ENCODE measurements at regions not wholly inside any gene's neighbourhood (a gene's known extent, or its start where the extent isn't known, plus 50 kb on each side); places are given as distances from the start of the nearest gene placed in this dataset.

DNA sequence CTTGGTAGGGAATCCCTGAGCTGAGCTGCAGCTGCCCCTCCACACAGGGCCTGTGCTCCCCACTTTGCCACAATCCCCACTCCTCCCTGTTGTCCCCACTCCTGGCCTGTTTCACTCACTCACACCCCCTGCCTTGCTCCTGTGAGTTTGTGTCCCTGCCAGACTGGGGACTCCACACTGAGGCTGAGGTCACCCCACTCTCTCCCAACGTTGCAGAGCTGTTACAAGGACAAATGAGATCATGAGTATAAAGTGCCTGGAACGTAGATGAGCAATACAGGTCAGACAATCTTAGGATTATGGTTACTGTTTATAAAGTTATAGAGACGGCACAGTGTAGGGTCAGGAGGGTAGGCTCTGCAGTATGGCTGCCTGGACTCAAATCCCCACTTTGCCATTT lies 426.0 kb upstream of the SULF2 start:
- DNase-seq: no peak
- no TSS peak for BruUV-seq (replicated peaks)
- CTCF ChIA-PET: interaction anchor here (0.6 kb wide), 1 partner anchor 64 kb away, joined by 3 read pairs; no protein-coding TSS in a partner anchor
- Mint-ChIP-seq H3K27ac (ENCODE audit: unreplicated experiment) (no peak overlapping the region), H3K4me3 (ENCODE audit: low read depth, unreplicated experiment) (no peak overlapping the region), H3K27me3 (ENCODE audit: unreplicated experiment) (peaks cover 42% of the 10 kb centered on the region), H3K4me1 (ENCODE audit: low read depth, unreplicated experiment) (no peaks in the 10 kb centered on the region), H3K9me3 (ENCODE audit: low read depth, unreplicated experiment) (no peaks in the 10 kb centered on the region), H3K36me3 (ENCODE audit: insufficient read depth, unreplicated experiment) (no peaks in the 10 kb centered on the region)
- TF ChIP-seq, protein P1, sequence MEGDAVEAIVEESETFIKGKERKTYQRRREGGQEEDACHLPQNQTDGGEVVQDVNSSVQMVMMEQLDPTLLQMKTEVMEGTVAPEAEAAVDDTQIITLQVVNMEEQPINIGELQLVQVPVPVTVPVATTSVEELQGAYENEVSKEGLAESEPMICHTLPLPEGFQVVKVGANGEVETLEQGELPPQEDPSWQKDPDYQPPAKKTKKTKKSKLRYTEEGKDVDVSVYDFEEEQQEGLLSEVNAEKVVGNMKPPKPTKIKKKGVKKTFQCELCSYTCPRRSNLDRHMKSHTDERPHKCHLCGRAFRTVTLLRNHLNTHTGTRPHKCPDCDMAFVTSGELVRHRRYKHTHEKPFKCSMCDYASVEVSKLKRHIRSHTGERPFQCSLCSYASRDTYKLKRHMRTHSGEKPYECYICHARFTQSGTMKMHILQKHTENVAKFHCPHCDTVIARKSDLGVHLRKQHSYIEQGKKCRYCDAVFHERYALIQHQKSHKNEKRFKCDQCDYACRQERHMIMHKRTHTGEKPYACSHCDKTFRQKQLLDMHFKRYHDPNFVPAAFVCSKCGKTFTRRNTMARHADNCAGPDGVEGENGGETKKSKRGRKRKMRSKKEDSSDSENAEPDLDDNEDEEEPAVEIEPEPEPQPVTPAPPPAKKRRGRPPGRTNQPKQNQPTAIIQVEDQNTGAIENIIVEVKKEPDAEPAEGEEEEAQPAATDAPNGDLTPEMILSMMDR (IDR thresholded peaks at IDR 0.05; ENCODE audit: unreplicated experiment): no peak
- intact Hi-C loops (cut with micrococcal nuclease; ENCODE audit: unreplicated experiment): no loop called here

DNA sequence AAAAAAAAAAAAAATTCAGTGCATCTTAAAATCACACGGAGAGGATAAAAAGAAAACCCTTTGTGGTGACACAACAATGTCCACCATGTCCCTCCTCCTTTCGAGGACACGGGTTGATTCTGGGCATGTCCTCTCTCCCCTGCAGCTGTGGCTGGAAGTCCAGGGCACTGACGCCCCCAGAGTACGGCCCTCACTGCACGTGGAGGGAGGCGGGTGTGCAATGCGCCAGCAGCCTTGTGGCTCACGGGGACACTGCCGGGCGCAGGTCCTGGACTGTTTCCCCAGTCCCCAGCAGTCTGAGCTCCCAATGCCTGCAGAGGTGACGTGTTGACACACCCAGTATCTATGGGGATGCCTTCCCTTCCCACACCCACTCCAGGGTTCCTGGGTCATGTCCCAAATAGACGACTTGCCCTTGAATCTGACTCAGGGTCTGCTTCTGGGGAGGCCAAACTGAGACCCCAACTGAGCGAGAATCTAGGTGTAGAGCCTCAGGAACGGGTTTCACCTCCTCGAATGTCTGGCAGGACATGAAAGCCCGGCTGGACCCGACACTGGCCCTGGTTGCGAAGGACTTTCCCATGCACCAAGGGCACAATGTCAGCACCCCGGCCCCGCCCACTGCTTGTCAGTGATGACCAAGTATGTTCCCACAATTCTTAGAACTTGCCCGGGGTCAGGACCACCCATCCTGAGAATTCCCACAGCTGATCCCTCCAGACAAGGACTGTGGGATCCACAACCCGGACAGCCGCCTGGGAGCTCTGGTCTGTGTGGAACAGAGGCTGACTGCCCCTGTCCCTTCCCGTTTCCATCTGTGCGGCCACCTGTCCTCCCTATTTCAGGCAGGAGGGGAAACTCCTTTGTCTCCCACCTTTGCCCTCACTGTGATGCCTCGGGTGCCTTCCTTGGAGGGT lies 425.1 kb upstream of the SULF2 start:
- Mint-ChIP-seq H3K4me3 (ENCODE audit: low read depth, unreplicated experiment) (no peak overlapping the region), H3K36me3 (ENCODE audit: insufficient read depth, unreplicated experiment) (no peaks in the 10 kb centered on the region), H3K27ac (ENCODE audit: unreplicated experiment) (no peak overlapping the region), H3K9me3 (ENCODE audit: low read depth, unreplicated experiment) (no peaks in the 10 kb centered on the region), H3K4me1 (ENCODE audit: low read depth, unreplicated experiment) (no peaks in the 10 kb centered on the region), H3K27me3 (ENCODE audit: unreplicated experiment) (peaks cover 42% of the 10 kb centered on the region)
- CTCF ChIA-PET: interaction anchor here (0.6 to 0.7 kb wide), 2 partner anchors 65 to 191 kb away, joined by 3 read pairs; no protein-coding TSS in a partner anchor
- DNase-seq: no peak
- no TSS peak for BruUV-seq (replicated peaks)
- intact Hi-C loops (cut with micrococcal nuclease; ENCODE audit: unreplicated experiment): no loop called here
- TF ChIP-seq, protein P1 (IDR thresholded peaks at IDR 0.05; ENCODE audit: unreplicated experiment): no peak

DNA sequence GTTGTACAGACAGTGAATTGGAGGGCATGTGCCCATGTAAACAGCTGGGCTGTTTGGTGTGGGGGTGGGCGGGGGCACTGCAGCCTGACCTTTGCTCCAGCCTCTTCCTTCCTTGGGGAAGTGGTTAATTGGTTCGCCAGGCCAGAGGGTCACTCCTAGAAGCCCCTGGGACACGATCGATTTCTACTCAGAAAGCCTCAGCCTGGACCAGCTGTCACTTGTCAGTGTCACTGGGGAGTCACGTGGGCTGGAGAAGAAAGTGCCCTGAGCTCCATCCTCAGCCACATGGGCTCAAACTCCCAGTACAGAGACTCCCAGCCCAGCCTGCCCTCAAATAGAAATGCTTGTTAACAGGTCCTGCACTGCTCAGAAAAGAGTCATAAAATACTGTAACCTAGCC lies 423.8 kb upstream of the SULF2 start:
- H3K4me1 Mint-ChIP-seq (ENCODE audit: low read depth, unreplicated experiment): no peaks in the 10 kb centered on the region
- no peaks in the 10 kb centered on the region for H3K36me3 Mint-ChIP-seq (ENCODE audit: insufficient read depth, unreplicated experiment)
- DNase-seq: no peak
- peaks cover 49% of the 10 kb centered on the region for H3K27me3 Mint-ChIP-seq (ENCODE audit: unreplicated experiment)
- intact Hi-C loops (cut with micrococcal nuclease; ENCODE audit: unreplicated experiment): no loop called here
- CTCF ChIA-PET: no interaction called here
- no peaks in the 10 kb centered on the region for H3K9me3 Mint-ChIP-seq (ENCODE audit: low read depth, unreplicated experiment)
- no TSS peak for BruUV-seq (replicated peaks)
- TF ChIP-seq, protein P1 (IDR thresholded peaks at IDR 0.05; ENCODE audit: unreplicated experiment): no peak
- H3K4me3 Mint-ChIP-seq (ENCODE audit: low read depth, unreplicated experiment): no peak overlapping the region
- H3K27ac Mint-ChIP-seq (ENCODE audit: unreplicated experiment): no peak overlapping the region

DNA sequence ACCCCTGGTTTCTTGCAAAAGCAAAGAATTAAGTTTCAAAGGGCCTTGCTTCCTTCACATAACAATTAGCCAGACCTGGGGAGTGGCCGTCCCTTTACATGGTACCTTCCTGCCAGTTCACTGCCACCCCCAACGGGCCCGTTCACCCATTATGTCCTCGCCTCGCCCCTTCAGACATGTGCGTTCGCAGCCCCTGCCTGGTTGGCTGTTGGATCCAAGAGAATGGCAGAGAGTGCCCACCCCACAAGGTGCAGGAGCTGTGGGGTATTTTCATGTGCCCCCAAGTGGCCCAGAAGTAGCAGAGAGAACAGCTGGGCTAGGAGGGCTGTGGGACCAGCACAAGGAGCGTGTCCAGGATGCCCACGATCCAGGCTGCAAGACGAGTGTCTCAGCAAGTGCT lies 422.9 kb upstream of the SULF2 start:
- Mint-ChIP-seq H3K36me3 (ENCODE audit: insufficient read depth, unreplicated experiment) (no peaks in the 10 kb centered on the region), H3K9me3 (ENCODE audit: low read depth, unreplicated experiment) (no peaks in the 10 kb centered on the region), H3K27me3 (ENCODE audit: unreplicated experiment) (peaks cover 57% of the 10 kb centered on the region), H3K27ac (ENCODE audit: unreplicated experiment) (no peak overlapping the region), H3K4me1 (ENCODE audit: low read depth, unreplicated experiment) (no peaks in the 10 kb centered on the region), H3K4me3 (ENCODE audit: low read depth, unreplicated experiment) (no peak overlapping the region)
- DNase-seq: no peak
- intact Hi-C loops (cut with micrococcal nuclease; ENCODE audit: unreplicated experiment): no loop called here
- no TSS peak for BruUV-seq (replicated peaks)
- CTCF ChIA-PET: interaction anchor here (0.9 kb wide), 1 partner anchor 87 kb away, joined by 4 read pairs; no protein-coding TSS in a partner anchor
- TF ChIP-seq, protein P1 (IDR thresholded peaks at IDR 0.05; ENCODE audit: unreplicated experiment): no peak
